ENCODE measurements at regions not wholly inside any gene's neighbourhood (a gene's known extent, or its start where the extent isn't known, plus 50 kb on each side); places are given as distances from the start of the nearest gene placed in this dataset.

DNA sequence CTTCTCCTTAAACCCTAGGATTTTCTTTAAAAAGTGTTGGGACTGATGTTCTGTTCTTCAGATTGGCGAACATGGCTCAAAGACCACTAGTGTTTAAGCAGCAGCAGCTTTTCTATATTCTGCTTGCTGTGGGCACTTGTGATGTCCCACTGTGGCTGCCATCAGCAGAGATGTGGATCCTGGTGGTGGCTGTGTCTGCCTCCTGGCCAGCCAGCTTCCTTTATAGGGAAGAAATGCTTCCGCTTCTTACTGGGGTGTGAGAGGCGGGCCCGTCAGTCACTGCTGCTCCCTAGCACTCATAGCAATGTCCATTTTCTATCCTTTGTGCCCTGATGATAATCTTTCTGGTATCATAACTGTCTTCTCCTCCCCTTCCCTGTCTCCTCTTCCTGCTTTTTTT is 66.7 kb upstream of the ESR1 start:
- in situ Hi-C loops (cut with HindIII; ENCODE audit: low sequenced_read_pairs) = no loop called here
- DNase-seq (ENCODE audit: low spot score) = no peak

DNA sequence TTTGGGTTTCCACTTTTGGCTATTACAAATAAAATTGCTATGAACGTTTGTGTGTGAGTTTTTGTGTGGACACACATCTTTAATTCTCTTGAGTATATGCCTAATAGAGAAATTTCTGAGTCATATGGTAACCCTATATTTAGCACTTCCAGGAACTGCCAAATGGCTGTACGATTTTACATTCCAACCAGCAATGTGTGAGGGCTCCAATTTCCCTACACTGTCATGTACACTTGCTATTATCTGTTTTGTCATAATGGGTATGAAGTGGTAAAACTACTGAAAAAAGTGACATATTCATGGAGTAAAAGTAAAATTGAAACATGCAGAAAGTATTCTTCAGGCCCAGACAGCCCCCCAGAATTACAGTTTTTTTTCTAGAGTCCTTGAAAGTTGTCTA is 59.6 kb upstream of the ESR1 start:
- in situ Hi-C loops (cut with HindIII; ENCODE audit: low sequenced_read_pairs) = no loop called here

DNA sequence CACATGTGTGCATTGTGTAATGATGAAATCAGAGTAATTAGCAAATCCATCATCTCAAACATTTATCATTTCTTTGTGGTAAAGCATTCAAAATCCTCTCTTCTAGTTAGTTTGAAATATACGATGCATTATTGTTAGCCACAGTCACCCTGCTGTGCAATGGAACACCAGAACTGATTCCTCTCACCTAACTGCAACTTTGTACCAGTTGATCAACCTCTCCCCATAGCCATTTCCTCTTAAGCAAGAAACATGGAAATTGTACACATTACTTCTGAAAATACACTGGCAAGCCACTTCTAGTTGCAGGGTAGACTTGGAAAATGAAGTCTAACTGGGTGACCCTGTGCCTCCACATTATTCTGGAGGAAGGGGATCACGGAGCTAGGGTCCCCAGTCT is 58.1 kb upstream of the ESR1 start:
- in situ Hi-C loops (cut with HindIII; ENCODE audit: low sequenced_read_pairs) = no loop called here
- DNase-seq (ENCODE audit: low spot score) = no peak

More for the DNA sequence above, 59.6 kb upstream of the ESR1 start:
- DNase-seq (ENCODE audit: low spot score) = no peak

DNA sequence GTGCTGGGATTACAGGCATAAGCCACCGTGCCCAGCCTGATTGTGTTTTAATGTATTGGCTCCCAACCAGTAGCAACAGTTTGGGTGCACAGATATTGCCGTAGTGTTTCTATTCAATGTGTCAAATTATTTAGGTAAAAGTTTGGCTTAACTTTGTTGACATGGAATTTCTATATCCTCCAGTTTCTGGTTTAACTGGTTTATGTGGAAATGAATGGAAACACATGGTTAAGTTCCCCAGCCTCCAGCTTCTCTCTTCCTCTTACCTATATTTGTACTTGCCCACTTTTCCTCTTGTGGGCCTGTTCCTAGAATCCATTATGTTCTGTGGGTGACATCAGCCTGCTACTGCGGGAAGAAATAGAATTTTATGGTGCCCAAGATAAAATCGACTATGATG is 53.9 kb upstream of the ESR1 start:
- no peak for DNase-seq (ENCODE audit: low spot score)
- in situ Hi-C loops (cut with HindIII; ENCODE audit: low sequenced_read_pairs) = no loop called here

DNA sequence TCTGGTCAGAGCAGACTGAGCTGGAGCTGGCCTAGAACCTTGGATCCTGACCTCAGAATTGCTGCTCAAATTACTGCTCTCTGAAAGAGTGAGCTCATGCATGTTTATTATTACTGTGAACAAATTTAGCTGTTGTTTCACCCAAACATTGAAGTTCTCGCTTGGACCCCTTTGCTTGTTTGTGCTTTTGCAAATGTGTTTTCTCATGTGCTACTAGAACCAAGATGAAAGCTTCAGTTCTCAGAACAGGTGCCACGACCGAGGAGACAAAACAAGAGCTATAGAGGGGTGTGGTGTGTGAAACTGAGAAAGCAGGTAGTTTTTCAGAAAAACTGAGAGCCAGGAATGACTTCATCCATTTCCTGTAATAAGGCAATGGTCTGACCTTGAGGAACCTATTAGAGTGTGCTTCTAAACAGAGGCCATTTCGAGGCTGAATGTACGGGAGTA is 50.0 kb upstream of the ESR1 start:
- in situ Hi-C loops (cut with HindIII; ENCODE audit: low sequenced_read_pairs) = no loop called here

More for the DNA sequence above, 50.0 kb upstream of the ESR1 start:
- DNase-seq (ENCODE audit: low spot score) = no peak
